ENCODE measurements at regions not wholly inside any gene's neighbourhood (a gene's known extent, or its start where the extent isn't known, plus 50 kb on each side); places are given as distances from the start of the nearest gene placed in this dataset.

GRCh38 chr4:124468360-124468759 is 244.2 kb downstream of the ANKRD50 start:
- Histone ChIP-seq H3K79me2 (ENCODE audit: low read length) (no peaks in the 10 kb centered on the region), H3K27me3 (replicated peaks; ENCODE audit: insufficient read depth, low read length) (no peaks in the 10 kb centered on the region), H3K27ac (ENCODE audit: low read length) (no peak overlapping the region), H3K4me1 (ENCODE audit: low read length) (no peaks in the 10 kb centered on the region), H2AFZ (ENCODE audit: low read length) (no peak overlapping the region), H3K36me3 (replicated peaks; ENCODE audit: insufficient read depth, low read length) (no peaks in the 10 kb centered on the region), H3F3A (ENCODE audit: insufficient read depth, low read length) (no peaks in the 10 kb centered on the region), H3K4me3 (ENCODE audit: low read length) (no peak overlapping the region), H3K9me2 (replicated peaks; ENCODE audit: insufficient read depth, low read length) (no peaks in the 10 kb centered on the region), H3K9me3 (replicated peaks; ENCODE audit: insufficient read depth, low read length) (no peaks in the 10 kb centered on the region), H3K4me2 (ENCODE audit: low read depth, low read length) (no peak overlapping the region), H4K20me1 (ENCODE audit: insufficient read depth, low read length) (no peaks in the 10 kb centered on the region), H3K9ac (ENCODE audit: low read length) (no peak overlapping the region)
- DNase-seq = no peak
- TF ChIP-seq EZH2phosphoT487 (IDR thresholded peaks at IDR 0.05; ENCODE audit: low read length) (no peak), EZH2 (optimal IDR thresholded peaks at IDR 0.05; ENCODE audit: low read depth, low read length) (no peak)
- TF ChIP-seq, protein P1, sequence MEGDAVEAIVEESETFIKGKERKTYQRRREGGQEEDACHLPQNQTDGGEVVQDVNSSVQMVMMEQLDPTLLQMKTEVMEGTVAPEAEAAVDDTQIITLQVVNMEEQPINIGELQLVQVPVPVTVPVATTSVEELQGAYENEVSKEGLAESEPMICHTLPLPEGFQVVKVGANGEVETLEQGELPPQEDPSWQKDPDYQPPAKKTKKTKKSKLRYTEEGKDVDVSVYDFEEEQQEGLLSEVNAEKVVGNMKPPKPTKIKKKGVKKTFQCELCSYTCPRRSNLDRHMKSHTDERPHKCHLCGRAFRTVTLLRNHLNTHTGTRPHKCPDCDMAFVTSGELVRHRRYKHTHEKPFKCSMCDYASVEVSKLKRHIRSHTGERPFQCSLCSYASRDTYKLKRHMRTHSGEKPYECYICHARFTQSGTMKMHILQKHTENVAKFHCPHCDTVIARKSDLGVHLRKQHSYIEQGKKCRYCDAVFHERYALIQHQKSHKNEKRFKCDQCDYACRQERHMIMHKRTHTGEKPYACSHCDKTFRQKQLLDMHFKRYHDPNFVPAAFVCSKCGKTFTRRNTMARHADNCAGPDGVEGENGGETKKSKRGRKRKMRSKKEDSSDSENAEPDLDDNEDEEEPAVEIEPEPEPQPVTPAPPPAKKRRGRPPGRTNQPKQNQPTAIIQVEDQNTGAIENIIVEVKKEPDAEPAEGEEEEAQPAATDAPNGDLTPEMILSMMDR (IDR thresholded peaks at IDR 0.05; ENCODE audit: low read length) = no peak

- no peaks in the 10 kb centered on the region for H3K9me2 ChIP-seq (replicated peaks; ENCODE audit: insufficient read depth, low read length)
- TF ChIP-seq, protein P1 (IDR thresholded peaks at IDR 0.05; ENCODE audit: low read length) = no peak
These were observed 242.6 kb downstream of the ANKRD50 start for GRCh38 chr4:124469981-124470380.

GRCh38 chr4:124478470-124478869 is 234.1 kb downstream of the ANKRD50 start:
- no peak for TF ChIP-seq EZH2 (optimal IDR thresholded peaks at IDR 0.05; ENCODE audit: low read depth, low read length)
- TF ChIP-seq, protein P1 (IDR thresholded peaks at IDR 0.05; ENCODE audit: low read length) = no peak
- TF ChIP-seq EZH2phosphoT487 (IDR thresholded peaks at IDR 0.05; ENCODE audit: low read length) = no peak
- no peak for DNase-seq
- Histone ChIP-seq H2AFZ (ENCODE audit: low read length) (no peak overlapping the region), H3K4me3 (ENCODE audit: low read length) (no peak overlapping the region), H3K4me2 (ENCODE audit: low read depth, low read length) (no peak overlapping the region), H3K36me3 (replicated peaks; ENCODE audit: insufficient read depth, low read length) (no peaks in the 10 kb centered on the region), H3K9me3 (replicated peaks; ENCODE audit: insufficient read depth, low read length) (no peaks in the 10 kb centered on the region), H3F3A (ENCODE audit: insufficient read depth, low read length) (no peaks in the 10 kb centered on the region), H3K27me3 (replicated peaks; ENCODE audit: insufficient read depth, low read length) (no peaks in the 10 kb centered on the region), H3K9ac (ENCODE audit: low read length) (no peak overlapping the region), H4K20me1 (ENCODE audit: insufficient read depth, low read length) (no peaks in the 10 kb centered on the region), H3K27ac (ENCODE audit: low read length) (no peak overlapping the region), H3K79me2 (ENCODE audit: low read length) (no peaks in the 10 kb centered on the region), H3K4me1 (ENCODE audit: low read length) (no peaks in the 10 kb centered on the region), H3K9me2 (replicated peaks; ENCODE audit: insufficient read depth, low read length) (no peaks in the 10 kb centered on the region)

More at GRCh38 chr4:124469981-124470380, 242.6 kb downstream of the ANKRD50 start:
- H3K4me2 ChIP-seq (ENCODE audit: low read depth, low read length) = no peak overlapping the region
- no peaks in the 10 kb centered on the region for H3K79me2 ChIP-seq (ENCODE audit: low read length)
- H3K4me3 ChIP-seq (ENCODE audit: low read length) = no peak overlapping the region
- no peaks in the 10 kb centered on the region for H3K27me3 ChIP-seq (replicated peaks; ENCODE audit: insufficient read depth, low read length)
- no peaks in the 10 kb centered on the region for H3K9me3 ChIP-seq (replicated peaks; ENCODE audit: insufficient read depth, low read length)
- no peak overlapping the region for H3K9ac ChIP-seq (ENCODE audit: low read length)
- no peaks in the 10 kb centered on the region for H4K20me1 ChIP-seq (ENCODE audit: insufficient read depth, low read length)
- no peak for DNase-seq
- no peaks in the 10 kb centered on the region for H3K36me3 ChIP-seq (replicated peaks; ENCODE audit: insufficient read depth, low read length)
- no peak overlapping the region for H2AFZ ChIP-seq (ENCODE audit: low read length)
- no peak overlapping the region for H3K27ac ChIP-seq (ENCODE audit: low read length)
- no peaks in the 10 kb centered on the region for H3F3A ChIP-seq (ENCODE audit: insufficient read depth, low read length)
- no peaks in the 10 kb centered on the region for H3K4me1 ChIP-seq (ENCODE audit: low read length)

All from MM.1S (cell line).